CD4-positive, alpha-beta T cell (primary cell): ENCODE measurements at regions not wholly inside any gene's neighbourhood (a gene's known extent, or its start where the extent isn't known, plus 50 kb on each side); places are given as distances from the start of the nearest gene placed in this dataset.
"Not testable (repeated sequence)": the region's sequence is repeated elsewhere in the genome, so short reads cannot be mapped to it uniquely, and the experiment has no call there.

Experiments
- ATAC-seq: fragments of 200-7000 bp; cut with Tn5 transposase; one replicate; pipeline ENCODE4 v1.10.0; 2022; ENCODE audit warnings: mild to moderate bottlenecking; ENCODE audit not compliant: poor library complexity
- CTCF ChIA-PET: fragments of 350-600 bp; sonication (Branson Sonifier 250); formaldehyde crosslinking; loops from one replicate; lab custom pipeline; 2021; ENCODE audit warnings: antibody characterized with exemption, inconsistent platforms; lab: Charles Lee
- POLR2A ChIA-PET: fragments of 350-600 bp; sonication (Branson Sonifier 250); formaldehyde crosslinking; loops from one replicate; lab custom pipeline; 2021; ENCODE audit warnings: antibody characterized with exemption, inconsistent platforms; lab: Charles Lee
- DNase-seq, 14 experiments: peaks; one replicate each; pipeline ENCODE4 v3.0.0-alpha.2; 2013 to 2020; ENCODE audit warnings: mixed read lengths in 2 of 14
- H3K27ac ChIP-seq, 2 donors: one replicate each; pipeline versions ENCODE4 v1.5.1 to v1.7.0; 2013; ENCODE audit warnings: low read length in 2 of 2, low read depth in 1 of 2, mild to moderate bottlenecking in 1 of 2
- H3K27me3 ChIP-seq, 2 experiments: 1 replicate in 1 of 2; 2 replicates in 1 of 2; pipeline versions ENCODE4 v1.6.1 to v1.7.0; 2013; ENCODE audit warnings: low read length in 2 of 2, control low read depth in 1 of 2, mild to moderate bottlenecking in 1 of 2, moderate library complexity in 1 of 2; ENCODE audit not compliant: insufficient read depth in 2 of 2, control insufficient read depth in 1 of 2
- H3K36me3 ChIP-seq: one replicate; pipeline ENCODE4 v1.6.1; 2013; ENCODE audit warnings: low read length, control low read depth; ENCODE audit not compliant: insufficient read depth
- H3K4me1 ChIP-seq: one replicate; pipeline ENCODE4 v1.6.1; 2013; ENCODE audit warnings: low read length, control low read depth; ENCODE audit not compliant: insufficient read depth
- H3K4me3 ChIP-seq: one replicate; pipeline ENCODE4 v1.5.1; 2013; ENCODE audit warnings: mild to moderate bottlenecking, low read length, moderate library complexity
- H3K9me3 ChIP-seq, 2 experiments: 1 replicate in 1 of 2; 2 replicates in 1 of 2; pipeline versions ENCODE4 v1.6.1 to v1.7.0; 2013; ENCODE audit warnings: low read length in 2 of 2, mild to moderate bottlenecking in 2 of 2, control low read depth in 1 of 2, moderate library complexity in 1 of 2; ENCODE audit not compliant: control insufficient read depth in 1 of 2, insufficient read depth in 1 of 2
- H3K27ac Mint-ChIP-seq: one replicate; pipeline ENCODE4 v1.8.0; 2020; ENCODE audit warnings: mixed read lengths
- H3K27me3 Mint-ChIP-seq: one replicate; pipeline ENCODE4 v1.8.0; 2021; ENCODE audit warnings: mixed read lengths
- H3K36me3 Mint-ChIP-seq: one replicate; pipeline ENCODE4 v1.8.0; 2021; ENCODE audit warnings: low read depth, mixed read lengths
- H3K4me1 Mint-ChIP-seq: one replicate; pipeline ENCODE4 v1.8.0; 2021; ENCODE audit warnings: low read depth, mixed read lengths
- H3K4me3 Mint-ChIP-seq: one replicate; pipeline ENCODE4 v1.8.0; 2020; ENCODE audit warnings: mild to moderate bottlenecking, mixed read lengths
- H3K9me3 Mint-ChIP-seq: one replicate; pipeline ENCODE4 v1.8.0; 2020; ENCODE audit warnings: mixed read lengths
- intact Hi-C, 2 experiments: fragments of 100-400 bp; cut with DNase I in 1 of 2; cut with micrococcal nuclease in 1 of 2; formaldehyde crosslinking; loops; one replicate each; pipeline versions ENCODE4 v1.15.1 to v1.9.0; 2023 to 2025; cut with DNase I, micrococcal nuclease
- TF ChIP-seq, protein P1 (sequence below): fragments of 200-600 bp; IDR thresholded peaks from one replicate; pipeline ENCODE4 v1.8.0; 2022; ENCODE audit warnings: antibody characterized with exemption, mild to moderate bottlenecking

- no peaks in the 10 kb centered on the region for H3K4me1 Mint-ChIP-seq
- ChIA-PET POLR2A (no interaction called here), CTCF (no interaction called here)
- TF ChIP-seq, protein P1, sequence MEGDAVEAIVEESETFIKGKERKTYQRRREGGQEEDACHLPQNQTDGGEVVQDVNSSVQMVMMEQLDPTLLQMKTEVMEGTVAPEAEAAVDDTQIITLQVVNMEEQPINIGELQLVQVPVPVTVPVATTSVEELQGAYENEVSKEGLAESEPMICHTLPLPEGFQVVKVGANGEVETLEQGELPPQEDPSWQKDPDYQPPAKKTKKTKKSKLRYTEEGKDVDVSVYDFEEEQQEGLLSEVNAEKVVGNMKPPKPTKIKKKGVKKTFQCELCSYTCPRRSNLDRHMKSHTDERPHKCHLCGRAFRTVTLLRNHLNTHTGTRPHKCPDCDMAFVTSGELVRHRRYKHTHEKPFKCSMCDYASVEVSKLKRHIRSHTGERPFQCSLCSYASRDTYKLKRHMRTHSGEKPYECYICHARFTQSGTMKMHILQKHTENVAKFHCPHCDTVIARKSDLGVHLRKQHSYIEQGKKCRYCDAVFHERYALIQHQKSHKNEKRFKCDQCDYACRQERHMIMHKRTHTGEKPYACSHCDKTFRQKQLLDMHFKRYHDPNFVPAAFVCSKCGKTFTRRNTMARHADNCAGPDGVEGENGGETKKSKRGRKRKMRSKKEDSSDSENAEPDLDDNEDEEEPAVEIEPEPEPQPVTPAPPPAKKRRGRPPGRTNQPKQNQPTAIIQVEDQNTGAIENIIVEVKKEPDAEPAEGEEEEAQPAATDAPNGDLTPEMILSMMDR = no peak
- H3K36me3 ChIP-seq = no peaks in the 10 kb centered on the region
- H3K4me3 Mint-ChIP-seq = no peak overlapping the region
- H3K27ac ChIP-seq = no peak overlapping the region
- H3K36me3 Mint-ChIP-seq = no peaks in the 10 kb centered on the region
- H3K27me3 ChIP-seq = no peaks in the 10 kb centered on the region
- H3K4me1 ChIP-seq = no peaks in the 10 kb centered on the region
- H3K27ac Mint-ChIP-seq = no peak overlapping the region
- DNase-seq (no peak), ATAC-seq (no peak)
- H3K9me3 Mint-ChIP-seq = peaks cover 2% of the 10 kb centered on the region
- intact Hi-C loops = no loop called here
- no peaks in the 10 kb centered on the region for H3K27me3 Mint-ChIP-seq
- no peak overlapping the region for H3K4me3 ChIP-seq
- H3K9me3 ChIP-seq = no peaks in the 10 kb centered on the region
Observed at GRCh38 chr5:121053055-121053985, 589.2 kb downstream of the PRR16 start.

GRCh38 chr5:121055586-121055985 is 591.5 kb downstream of the PRR16 start:
- ATAC-seq = no peak
- Histone ChIP-seq H3K4me3 (no peak overlapping the region), H3K27ac (no peak overlapping the region), H3K36me3 (no peaks in the 10 kb centered on the region), H3K9me3 (no peaks in the 10 kb centered on the region), H3K27me3 (no peaks in the 10 kb centered on the region), H3K4me1 (no peaks in the 10 kb centered on the region)
- no peaks in the 10 kb centered on the region for H3K4me1 Mint-ChIP-seq
- peaks cover 10% of the 10 kb centered on the region for H3K9me3 Mint-ChIP-seq
- no peaks in the 10 kb centered on the region for H3K27me3 Mint-ChIP-seq
- TF ChIP-seq, protein P1 = no peak
- intact Hi-C loops = no loop called here
- H3K36me3 Mint-ChIP-seq = no peaks in the 10 kb centered on the region
- no peak for DNase-seq
- ChIA-PET CTCF (no interaction called here), POLR2A (no interaction called here)
- no peak overlapping the region for H3K27ac Mint-ChIP-seq
- no peak overlapping the region for H3K4me3 Mint-ChIP-seq

- intact Hi-C loops, H3K9me3 Mint-ChIP-seq, POLR2A ChIA-PET, H3K27ac ChIP-seq, DNase-seq, H3K9me3 ChIP-seq, H3K4me3 Mint-ChIP-seq, H3K27me3 Mint-ChIP-seq, H3K4me1 ChIP-seq, H3K4me3 ChIP-seq, CTCF ChIA-PET, H3K36me3 Mint-ChIP-seq, H3K27me3 ChIP-seq, ATAC-seq, H3K27ac Mint-ChIP-seq, H3K4me1 Mint-ChIP-seq, H3K36me3 ChIP-seq: not testable (repeated sequence)
Observed at GRCh38 chr5:121064241-121064640, 600.1 kb downstream of the PRR16 start.
